CD4-positive, alpha-beta T cell (primary cell): ENCODE measurements at regions not wholly inside any gene's neighbourhood (a gene's known extent, or its start where the extent isn't known, plus 50 kb on each side); places are given as distances from the start of the nearest gene placed in this dataset.

Experiments used
- ATAC-seq: fragments of 200-7000 bp; cut with Tn5 transposase; one replicate; pipeline ENCODE4 v1.10.0; 2022; ENCODE audit warnings: mild to moderate bottlenecking; ENCODE audit not compliant: poor library complexity
- CTCF ChIA-PET: fragments of 350-600 bp; sonication (Branson Sonifier 250); formaldehyde crosslinking; loops from one replicate; lab custom pipeline; 2021; ENCODE audit warnings: antibody characterized with exemption, inconsistent platforms; lab: Charles Lee
- POLR2A ChIA-PET: fragments of 350-600 bp; sonication (Branson Sonifier 250); formaldehyde crosslinking; loops from one replicate; lab custom pipeline; 2021; ENCODE audit warnings: antibody characterized with exemption, inconsistent platforms; lab: Charles Lee
- DNase-seq, 14 experiments: peaks; one replicate each; pipeline ENCODE4 v3.0.0-alpha.2; 2013 to 2020; ENCODE audit warnings: mixed read lengths in 2 of 14
- H3K27ac ChIP-seq, 2 donors: one replicate each; pipeline versions ENCODE4 v1.5.1 to v1.7.0; 2013; ENCODE audit warnings: low read length in 2 of 2, low read depth in 1 of 2, mild to moderate bottlenecking in 1 of 2
- H3K27me3 ChIP-seq, 2 experiments: 1 replicate in 1 of 2; 2 replicates in 1 of 2; pipeline versions ENCODE4 v1.6.1 to v1.7.0; 2013; ENCODE audit warnings: low read length in 2 of 2, control low read depth in 1 of 2, mild to moderate bottlenecking in 1 of 2, moderate library complexity in 1 of 2; ENCODE audit not compliant: insufficient read depth in 2 of 2, control insufficient read depth in 1 of 2
- H3K36me3 ChIP-seq: one replicate; pipeline ENCODE4 v1.6.1; 2013; ENCODE audit warnings: low read length, control low read depth; ENCODE audit not compliant: insufficient read depth
- H3K4me1 ChIP-seq: one replicate; pipeline ENCODE4 v1.6.1; 2013; ENCODE audit warnings: low read length, control low read depth; ENCODE audit not compliant: insufficient read depth
- H3K4me3 ChIP-seq: one replicate; pipeline ENCODE4 v1.5.1; 2013; ENCODE audit warnings: mild to moderate bottlenecking, low read length, moderate library complexity
- H3K9me3 ChIP-seq, 2 experiments: 1 replicate in 1 of 2; 2 replicates in 1 of 2; pipeline versions ENCODE4 v1.6.1 to v1.7.0; 2013; ENCODE audit warnings: low read length in 2 of 2, mild to moderate bottlenecking in 2 of 2, control low read depth in 1 of 2, moderate library complexity in 1 of 2; ENCODE audit not compliant: control insufficient read depth in 1 of 2, insufficient read depth in 1 of 2
- H3K27ac Mint-ChIP-seq: one replicate; pipeline ENCODE4 v1.8.0; 2020; ENCODE audit warnings: mixed read lengths
- H3K27me3 Mint-ChIP-seq: one replicate; pipeline ENCODE4 v1.8.0; 2021; ENCODE audit warnings: mixed read lengths
- H3K36me3 Mint-ChIP-seq: one replicate; pipeline ENCODE4 v1.8.0; 2021; ENCODE audit warnings: low read depth, mixed read lengths
- H3K4me1 Mint-ChIP-seq: one replicate; pipeline ENCODE4 v1.8.0; 2021; ENCODE audit warnings: low read depth, mixed read lengths
- H3K4me3 Mint-ChIP-seq: one replicate; pipeline ENCODE4 v1.8.0; 2020; ENCODE audit warnings: mild to moderate bottlenecking, mixed read lengths
- H3K9me3 Mint-ChIP-seq: one replicate; pipeline ENCODE4 v1.8.0; 2020; ENCODE audit warnings: mixed read lengths
- intact Hi-C, 2 experiments: fragments of 100-400 bp; cut with DNase I in 1 of 2; cut with micrococcal nuclease in 1 of 2; formaldehyde crosslinking; loops; one replicate each; pipeline versions ENCODE4 v1.15.1 to v1.9.0; 2023 to 2025; cut with DNase I, micrococcal nuclease
- TF ChIP-seq, protein P1 (sequence below): fragments of 200-600 bp; IDR thresholded peaks from one replicate; pipeline ENCODE4 v1.8.0; 2022; ENCODE audit warnings: antibody characterized with exemption, mild to moderate bottlenecking

DNA sequence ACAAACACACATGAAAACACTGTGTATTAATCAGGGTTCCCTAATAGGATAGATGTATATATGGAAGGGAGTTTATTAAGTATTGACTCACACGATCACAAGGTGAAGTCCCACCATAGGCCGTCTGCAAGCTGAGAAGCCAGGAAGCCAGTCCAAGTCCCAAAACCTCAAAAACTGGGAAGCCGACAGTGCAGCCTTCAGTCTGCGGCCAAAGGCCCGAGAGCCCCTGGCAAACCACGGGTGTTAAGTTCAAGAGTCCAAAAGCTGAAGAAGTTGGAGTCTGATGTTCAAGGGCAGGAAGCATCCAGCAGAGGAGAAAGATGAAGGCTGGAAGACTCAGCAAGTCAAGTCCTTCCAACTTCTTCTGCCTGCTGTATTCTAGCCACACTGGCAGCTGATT is 1085.0 kb upstream of the TMEM132C start:
- CTCF ChIA-PET: no interaction called here

DNA sequence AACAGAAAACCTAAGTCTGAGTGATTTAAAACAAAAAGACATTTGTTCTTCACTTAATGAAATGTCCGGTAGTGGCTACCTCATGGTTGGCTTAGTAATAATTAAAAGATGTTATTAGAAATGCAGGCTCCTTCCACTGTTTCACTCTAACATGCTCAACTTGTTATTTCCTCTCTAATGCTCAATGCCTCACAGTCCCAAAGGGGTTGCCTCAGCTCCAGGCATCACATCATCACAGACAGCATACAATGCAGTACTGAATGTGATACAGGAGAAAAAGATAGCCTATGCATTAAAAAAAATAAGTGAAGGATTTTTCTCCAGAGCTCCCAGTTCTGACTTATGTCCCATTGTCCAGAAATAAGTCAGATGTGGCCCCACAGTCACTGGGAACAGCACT is 1077.0 kb upstream of the TMEM132C start:
- TF ChIP-seq, protein P1, sequence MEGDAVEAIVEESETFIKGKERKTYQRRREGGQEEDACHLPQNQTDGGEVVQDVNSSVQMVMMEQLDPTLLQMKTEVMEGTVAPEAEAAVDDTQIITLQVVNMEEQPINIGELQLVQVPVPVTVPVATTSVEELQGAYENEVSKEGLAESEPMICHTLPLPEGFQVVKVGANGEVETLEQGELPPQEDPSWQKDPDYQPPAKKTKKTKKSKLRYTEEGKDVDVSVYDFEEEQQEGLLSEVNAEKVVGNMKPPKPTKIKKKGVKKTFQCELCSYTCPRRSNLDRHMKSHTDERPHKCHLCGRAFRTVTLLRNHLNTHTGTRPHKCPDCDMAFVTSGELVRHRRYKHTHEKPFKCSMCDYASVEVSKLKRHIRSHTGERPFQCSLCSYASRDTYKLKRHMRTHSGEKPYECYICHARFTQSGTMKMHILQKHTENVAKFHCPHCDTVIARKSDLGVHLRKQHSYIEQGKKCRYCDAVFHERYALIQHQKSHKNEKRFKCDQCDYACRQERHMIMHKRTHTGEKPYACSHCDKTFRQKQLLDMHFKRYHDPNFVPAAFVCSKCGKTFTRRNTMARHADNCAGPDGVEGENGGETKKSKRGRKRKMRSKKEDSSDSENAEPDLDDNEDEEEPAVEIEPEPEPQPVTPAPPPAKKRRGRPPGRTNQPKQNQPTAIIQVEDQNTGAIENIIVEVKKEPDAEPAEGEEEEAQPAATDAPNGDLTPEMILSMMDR: no peak
- Mint-ChIP-seq H3K9me3 (no peaks in the 10 kb centered on the region), H3K27me3 (peaks cover 4% of the 10 kb centered on the region), H3K4me3 (no peak overlapping the region), H3K36me3 (no peaks in the 10 kb centered on the region), H3K4me1 (no peaks in the 10 kb centered on the region), H3K27ac (no peak overlapping the region)
- H3K4me1 ChIP-seq: no peaks in the 10 kb centered on the region
- H3K27me3 ChIP-seq: no peaks in the 10 kb centered on the region
- intact Hi-C loops: no loop called here
- DNase-seq (no peak), ATAC-seq (no peak)
- ChIA-PET POLR2A (no interaction called here), CTCF (no interaction called here)
- H3K36me3 ChIP-seq: no peaks in the 10 kb centered on the region
- peaks cover 0 to 3% of the 10 kb centered on the region in 2 experiments for H3K9me3 ChIP-seq
- H3K4me3 ChIP-seq: no peak overlapping the region
- H3K27ac ChIP-seq: no peak overlapping the region

More for the DNA sequence above, 1085.0 kb upstream of the TMEM132C start:
- peaks cover 0 to 8% of the 10 kb centered on the region in 2 experiments for H3K9me3 ChIP-seq
- Mint-ChIP-seq H3K4me1 (no peaks in the 10 kb centered on the region), H3K27ac (no peak overlapping the region), H3K4me3 (no peak overlapping the region), H3K27me3 (peaks cover 14% of the 10 kb centered on the region), H3K36me3 (no peaks in the 10 kb centered on the region), H3K9me3 (peaks cover 14% of the 10 kb centered on the region)
- no peaks in the 10 kb centered on the region for H3K4me1 ChIP-seq
- no peak overlapping the region for H3K27ac ChIP-seq
- POLR2A ChIA-PET: no interaction called here
- H3K4me3 ChIP-seq: no peak overlapping the region
- DNase-seq: no peak
- intact Hi-C loops: no loop called here
- no peaks in the 10 kb centered on the region for H3K36me3 ChIP-seq
- ATAC-seq: no peak
- TF ChIP-seq, protein P1: no peak
- no peaks in the 10 kb centered on the region for H3K27me3 ChIP-seq

DNA sequence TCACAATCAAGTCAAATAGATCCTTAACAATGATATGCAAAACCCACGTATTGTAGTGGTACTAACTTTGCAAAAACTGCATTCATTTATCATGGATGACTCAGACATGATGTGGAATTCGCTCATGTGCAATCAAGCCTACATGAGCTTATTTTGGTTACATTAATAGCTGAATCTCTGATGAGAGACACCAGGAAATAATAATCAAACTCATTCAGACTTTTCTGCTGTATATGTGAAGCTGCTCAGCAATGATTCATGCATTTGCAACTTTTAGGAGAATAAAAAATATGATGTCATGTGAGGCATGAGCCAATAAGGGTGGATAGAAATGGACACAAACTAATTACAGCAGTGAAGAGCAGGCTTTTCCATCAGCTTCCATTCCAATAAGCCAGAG is 1075.8 kb upstream of the TMEM132C start:
- no peak overlapping the region for H3K4me3 ChIP-seq
- Mint-ChIP-seq H3K9me3 (no peaks in the 10 kb centered on the region), H3K27me3 (peaks cover 5% of the 10 kb centered on the region), H3K27ac (no peak overlapping the region), H3K4me1 (no peaks in the 10 kb centered on the region), H3K36me3 (no peaks in the 10 kb centered on the region), H3K4me3 (no peak overlapping the region)
- no peaks in the 10 kb centered on the region for H3K27me3 ChIP-seq
- no peaks in the 10 kb centered on the region for H3K4me1 ChIP-seq
- DNase-seq (no peak), ATAC-seq (no peak)
- ChIA-PET CTCF (no interaction called here), POLR2A (no interaction called here)
- intact Hi-C loops: no loop called here
- TF ChIP-seq, protein P1: no peak
- no peak overlapping the region for H3K27ac ChIP-seq
- no peaks in the 10 kb centered on the region for H3K36me3 ChIP-seq
- peaks cover 0 to 3% of the 10 kb centered on the region in 2 experiments for H3K9me3 ChIP-seq
